Stimulated activated CD8-positive, alpha-beta memory T cell treated with anti-CD3 and anti-CD28 coated beads, Interleukin-15, amount 100 ng/mL, for 1 hour (primary cell): ENCODE measurements at regions not wholly inside any gene's neighbourhood (a gene's known extent, or its start where the extent isn't known, plus 50 kb on each side); places are given as distances from the start of the nearest gene placed in this dataset.
"Not testable (repeated sequence)": the region's sequence is repeated elsewhere in the genome, so short reads cannot be mapped to it uniquely, and the experiment has no call there.

Experiments
- DNase-seq: peaks from one replicate; pipeline ENCODE4 v3.0.0-alpha.2; 2020; ENCODE audit warnings: low read depth

GRCh38 chr5:158602981-158603380, 496.7 kb downstream of the EBF1 start:
- no peak for DNase-seq

GRCh38 chr5:158601118-158601517, 498.6 kb downstream of the EBF1 start:
- DNase-seq, result no peak

- DNase-seq, result no peak
Observed at GRCh38 chr5:158600679-158601078, 499.0 kb downstream of the EBF1 start.

GRCh38 chr5:158599157-158599556, 500.6 kb downstream of the EBF1 start:
- DNase-seq, result no peak

- DNase-seq, result no peak
Observed at GRCh38 chr5:158594595-158595242, 505.0 kb downstream of the EBF1 start.

- DNase-seq, result no peak
Observed at GRCh38 chr5:158593925-158594324, 505.8 kb downstream of the EBF1 start.

GRCh38 chr5:158591301-158591863, 508.3 kb downstream of the EBF1 start:
- no peak for DNase-seq

GRCh38 chr5:158590746-158591300, 508.9 kb downstream of the EBF1 start:
- DNase-seq, result no peak

- DNase-seq, result no peak
Observed at GRCh38 chr5:158589939-158590338, 509.8 kb downstream of the EBF1 start.

- no peak for DNase-seq
Observed at GRCh38 chr5:158588617-158589016, 511.1 kb downstream of the EBF1 start.

GRCh38 chr5:158586054-158586453, 513.7 kb downstream of the EBF1 start:
- no peak for DNase-seq

- not testable (repeated sequence) for DNase-seq
Observed at GRCh38 chr5:158582669-158583068, 517.0 kb downstream of the EBF1 start.

GRCh38 chr5:158573829-158574228, 525.9 kb downstream of the EBF1 start:
- no peak for DNase-seq

GRCh38 chr5:158570502-158570901, 529.2 kb downstream of the EBF1 start:
- no peak for DNase-seq

GRCh38 chr5:158569534-158569933, 530.2 kb downstream of the EBF1 start:
- DNase-seq, result no peak

GRCh38 chr5:158565017-158565789, 534.5 kb downstream of the EBF1 start:
- no peak for DNase-seq

GRCh38 chr5:158563760-158564390, 535.8 kb downstream of the EBF1 start:
- DNase-seq, result no peak

- no peak for DNase-seq
Observed at GRCh38 chr5:158561562-158562190, 538.0 kb downstream of the EBF1 start.

- DNase-seq, result no peak
Observed at GRCh38 chr5:158560170-158560569, 539.5 kb downstream of the EBF1 start.

- no peak for DNase-seq
Observed at GRCh38 chr5:158559643-158560042, 540.1 kb downstream of the EBF1 start.

GRCh38 chr5:158559066-158559465, 540.6 kb downstream of the EBF1 start:
- DNase-seq, result no peak

- DNase-seq, result no peak
Observed at GRCh38 chr5:158553962-158554336, 545.8 kb downstream of the EBF1 start.
